ENCODE measurements at regions not wholly inside any gene's neighbourhood (a gene's known extent, or its start where the extent isn't known, plus 50 kb on each side); places are given as distances from the start of the nearest gene placed in this dataset.
"Not testable (repeated sequence)": the region's sequence is repeated elsewhere in the genome, so short reads cannot be mapped to it uniquely, and the experiment has no call there.

DNA sequence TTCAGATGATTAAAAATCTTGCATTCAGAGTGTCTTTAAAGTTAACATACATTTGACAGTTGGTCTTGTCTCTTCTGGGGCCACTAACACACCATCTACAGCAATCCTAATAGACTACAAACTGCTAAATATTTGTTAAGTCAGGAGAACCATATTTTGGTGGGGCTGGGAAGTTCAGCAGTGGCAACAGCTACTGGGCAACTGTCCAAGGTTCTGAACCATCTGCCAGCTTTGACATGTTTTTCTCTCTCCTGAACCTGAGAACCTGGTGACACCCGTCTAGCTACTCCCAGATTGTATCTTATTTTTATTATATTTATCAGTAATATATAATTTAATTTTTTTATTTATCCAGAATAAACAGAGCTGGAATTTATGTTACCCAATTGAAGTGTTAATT lies 199.0 kb upstream of the DPYD start:
- in situ Hi-C loops (cut with MboI; ENCODE audit: low pct_unique_long_range_greater_than_20kb, low sequenced_read_pairs, unreplicated experiment), result no loop called here
- no peak for DNase-seq (ENCODE audit: low spot score)
- TF ChIP-seq CTCF (IDR thresholded peaks at IDR 0.05; ENCODE audit: extremely low read depth, insufficient read depth, missing control alignments), result no peak

DNA sequence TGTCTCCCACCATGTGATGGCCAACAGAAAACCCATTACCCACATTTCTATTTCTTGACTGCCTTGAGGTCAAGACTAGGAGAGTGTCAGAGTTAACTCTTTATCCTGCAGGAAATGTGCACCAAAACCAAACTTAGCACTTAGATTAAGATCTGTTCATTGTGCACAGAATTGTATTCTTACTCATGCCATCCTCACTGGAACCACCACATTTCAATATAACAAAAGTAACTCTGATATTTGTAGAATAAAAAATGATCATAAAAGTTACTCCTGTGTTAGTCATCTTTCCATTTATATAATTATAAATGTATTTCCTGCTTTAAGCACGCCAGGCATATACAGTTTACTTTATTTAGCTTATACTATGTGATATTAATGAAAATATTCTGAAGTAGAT lies 193.0 kb upstream of the DPYD start:
- no peak for TF ChIP-seq CTCF (IDR thresholded peaks at IDR 0.05; ENCODE audit: extremely low read depth, insufficient read depth, missing control alignments)
- in situ Hi-C loops (cut with MboI; ENCODE audit: low pct_unique_long_range_greater_than_20kb, low sequenced_read_pairs, unreplicated experiment), result no loop called here
- DNase-seq (ENCODE audit: low spot score), result no peak

DNA sequence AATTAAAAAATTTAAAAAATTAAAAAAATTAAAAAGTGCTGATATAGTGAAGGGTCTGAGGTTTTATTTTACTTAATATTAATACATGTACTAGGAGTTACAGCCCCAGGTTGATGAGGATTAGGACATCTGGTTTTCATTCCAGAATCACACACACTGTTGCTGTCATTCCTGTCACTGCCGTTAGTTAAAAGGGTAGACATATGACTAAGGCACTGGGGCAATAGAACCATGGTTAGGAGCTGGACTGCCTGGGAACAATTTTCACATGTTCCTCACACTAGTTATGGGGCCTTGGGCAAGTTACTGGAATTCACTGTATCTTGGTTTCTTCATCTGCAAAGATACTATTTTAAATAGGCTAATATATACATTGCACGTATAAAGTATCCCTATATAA lies 191.8 kb upstream of the DPYD start:
- in situ Hi-C loops (cut with MboI; ENCODE audit: low pct_unique_long_range_greater_than_20kb, low sequenced_read_pairs, unreplicated experiment), result no loop called here
- DNase-seq (ENCODE audit: low spot score), result no peak
- TF ChIP-seq CTCF (IDR thresholded peaks at IDR 0.05; ENCODE audit: extremely low read depth, insufficient read depth, missing control alignments), result no peak

DNA sequence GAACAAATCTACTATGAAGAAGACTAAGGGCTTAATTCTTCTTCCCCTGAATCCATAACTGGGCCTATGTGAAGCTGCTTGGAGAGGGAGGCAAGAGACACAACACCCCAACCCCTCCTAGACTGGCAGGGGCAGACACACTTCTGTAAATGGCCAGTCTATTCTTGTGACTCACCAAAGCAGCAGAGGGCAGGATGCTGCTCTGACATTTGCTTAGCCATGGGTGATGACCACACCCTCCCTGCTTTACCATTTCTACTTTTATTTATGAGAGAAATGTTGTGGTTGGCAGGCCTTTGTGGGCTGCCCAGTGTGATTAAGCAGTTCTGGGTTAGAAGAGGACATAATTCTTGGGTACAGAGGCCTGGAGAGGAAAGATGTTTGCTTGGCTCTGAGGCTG lies 189.8 kb upstream of the DPYD start:
- no peak for DNase-seq (ENCODE audit: low spot score)
- in situ Hi-C loops (cut with MboI; ENCODE audit: low pct_unique_long_range_greater_than_20kb, low sequenced_read_pairs, unreplicated experiment), result no loop called here
- no peak for TF ChIP-seq CTCF (IDR thresholded peaks at IDR 0.05; ENCODE audit: extremely low read depth, insufficient read depth, missing control alignments)

GRCh38 chr1:98108378-98108777 lies 187.5 kb upstream of the DPYD start:
- DNase-seq (ENCODE audit: low spot score); in situ Hi-C loops (cut with MboI; ENCODE audit: low pct_unique_long_range_greater_than_20kb, low sequenced_read_pairs, unreplicated experiment): not testable (repeated sequence)

- in situ Hi-C loops (cut with MboI; ENCODE audit: low pct_unique_long_range_greater_than_20kb, low sequenced_read_pairs, unreplicated experiment), result no loop called here
- no peak for DNase-seq (ENCODE audit: low spot score)
- TF ChIP-seq CTCF (IDR thresholded peaks at IDR 0.05; ENCODE audit: extremely low read depth, insufficient read depth, missing control alignments), result no peak
Observed at GRCh38 chr1:98107256-98107655, 186.4 kb upstream of the DPYD start.

DNA sequence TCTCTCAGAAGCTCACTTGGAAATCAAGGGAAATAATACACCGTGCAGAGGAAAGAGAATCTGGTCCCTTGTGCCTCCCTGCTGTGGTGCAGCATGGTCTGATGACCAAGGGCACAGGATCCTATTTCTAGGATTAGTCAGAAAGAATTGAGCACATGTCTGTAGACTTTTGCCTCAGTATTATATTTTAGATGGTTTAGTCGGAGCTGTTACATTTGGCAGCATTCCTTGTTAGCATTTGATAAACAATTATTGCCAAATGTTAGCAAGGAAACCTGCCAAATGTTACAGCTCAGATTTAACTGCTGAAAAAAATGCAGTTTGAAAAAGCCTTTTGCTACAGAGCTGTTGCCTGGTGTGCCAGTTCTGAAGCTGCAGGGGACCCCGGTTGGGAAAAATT lies 183.5 kb upstream of the DPYD start:
- DNase-seq (ENCODE audit: low spot score), result no peak
- in situ Hi-C loops (cut with MboI; ENCODE audit: low pct_unique_long_range_greater_than_20kb, low sequenced_read_pairs, unreplicated experiment), result no loop called here
- TF ChIP-seq CTCF (IDR thresholded peaks at IDR 0.05; ENCODE audit: extremely low read depth, insufficient read depth, missing control alignments), result no peak
